K562 (cell line): ENCODE measurements at regions not wholly inside any gene's neighbourhood (a gene's known extent, or its start where the extent isn't known, plus 50 kb on each side); places are given as distances from the start of the nearest gene placed in this dataset.

Experiments used
- ATAC-seq: fragments of 200-7000 bp; cut with Tn5 transposase; 3 replicates; pipeline ENCODE4 v1.9.1; 2020; ENCODE audit warnings: moderate library complexity
- BruUV-seq: library from RNA; stranded (reverse); fragments of 400-500 nt; replicated peaks from 2 replicates; lab custom pipeline; 2021; lab: Mats Ljungman, UMichigan
- CTCF ChIA-PET: fragments of 300-600 bp; formaldehyde crosslinking; extraction: SDS; loops from one replicate; lab custom pipeline; 2021; ENCODE audit warnings: low intra/inter-chr PET ratio; lab: Yijun Ruan, JAX
- POLR2A ChIA-PET: fragments of 300-600, 350-650 bp; sonication (Branson Sonifier 250); formaldehyde crosslinking; extraction: SDS; loops from one replicate; lab custom pipeline; 2021; ENCODE audit warnings: antibody characterized with exemption, inconsistent platforms; lab: Yijun Ruan, JAX
- DNase-seq, 4 experiments: peaks; one replicate each; pipeline versions ENCODE4 v3.0.0 to v3.0.0-alpha.2; 2011 to 2018; ENCODE audit warnings: low spot score in 3 of 4, mixed read lengths in 3 of 4; ENCODE audit errors: extremely low read depth in 1 of 4
- FAIRE-seq: peaks from 2 replicates; lab custom pipeline; 2011; peaks lifted over from hg19 to GRCh38; lab: Jason Lieb, UNC
- H2AFZ ChIP-seq: 2 replicates; pipeline ENCODE4 v1.6.0; 2011; ENCODE audit warnings: low read depth, low read length, control low read depth, inconsistent platforms
- H3K27ac ChIP-seq: fragments of 200-600 bp; 3 replicates; pipeline ENCODE4 v1.8.0; 2011; ENCODE audit warnings: low read depth, mild to moderate bottlenecking, control low read depth, inconsistent platforms, low read length, moderate library complexity, mixed read lengths; ENCODE audit errors: extremely low read depth
- H3K27me3 ChIP-seq, 2 experiments: fragments of 300-600 bp in 1 of 2; 2 replicates in 1 of 2; 3 replicates in 1 of 2; pipeline versions ENCODE4 v1.6.0 to v1.8.0; 2011; ENCODE audit warnings: inconsistent platforms in 2 of 2, low read length in 2 of 2, mild to moderate bottlenecking in 1 of 2, mixed read lengths in 1 of 2, moderate library complexity in 1 of 2; ENCODE audit not compliant: control insufficient read depth in 2 of 2, insufficient read depth in 2 of 2
- H3K36me3 ChIP-seq: fragments of 300-600 bp; 3 replicates; pipeline ENCODE4 v1.8.0; 2011; ENCODE audit warnings: mild to moderate bottlenecking, low read length, inconsistent platforms; ENCODE audit not compliant: control insufficient read depth, insufficient read depth
- H3K4me1 ChIP-seq, 2 experiments: fragments of 200-600 bp in 1 of 2; replicated peaks in 1 of 2; 2 replicates in 1 of 2; 3 replicates in 1 of 2; pipeline versions ENCODE4 v1.5.1 to v1.8.0; 2011; ENCODE audit warnings: inconsistent platforms in 2 of 2, low read length in 2 of 2, mild to moderate bottlenecking in 1 of 2, mixed read lengths in 1 of 2, moderate library complexity in 1 of 2; ENCODE audit not compliant: control insufficient read depth in 2 of 2, insufficient read depth in 2 of 2
- H3K4me2 ChIP-seq: 2 replicates; pipeline ENCODE4 v1.6.1; 2011; ENCODE audit warnings: low read length, control low read depth, inconsistent platforms, mixed read lengths; ENCODE audit not compliant: insufficient read depth
- H3K4me3 ChIP-seq: fragments of 200-600 bp; sonication (generic), shearing (Covaris generic); 2 replicates; pipeline ENCODE4 v1.5.1; 2016; ENCODE audit warnings: control low read depth, inconsistent platforms
- H3K79me2 ChIP-seq: fragments of 200-600 bp; 3 replicates; pipeline ENCODE4 v1.8.0; 2011; ENCODE audit warnings: low read length, inconsistent platforms; ENCODE audit not compliant: control insufficient read depth, insufficient read depth
- H3K9ac ChIP-seq, 2 experiments: 2 replicates each; pipeline versions ENCODE4 v1.6.0 to v1.6.1; 2011; ENCODE audit warnings: low read depth in 2 of 2, low read length in 2 of 2, control low read depth in 1 of 2, inconsistent platforms in 1 of 2, mild to moderate bottlenecking in 1 of 2, mixed read lengths in 1 of 2; ENCODE audit not compliant: insufficient read depth in 1 of 2
- H3K9me1 ChIP-seq: one replicate; pipeline ENCODE4 v1.6.0; 2011; ENCODE audit warnings: inconsistent platforms, mild to moderate bottlenecking, low read length, moderate library complexity; ENCODE audit not compliant: control insufficient read depth, insufficient read depth
- H3K9me3 ChIP-seq: replicated peaks from 2 replicates; pipeline ENCODE4 v1.5.1; 2011; ENCODE audit warnings: low read depth, low read length, inconsistent platforms; ENCODE audit not compliant: control insufficient read depth, insufficient read depth
- H4K20me1 ChIP-seq: replicated peaks from 2 replicates; pipeline ENCODE4 v1.6.1; 2011; ENCODE audit warnings: low read length, inconsistent platforms, mixed read lengths; ENCODE audit not compliant: control insufficient read depth, insufficient read depth
- BRF1 ChIP-seq: IDR thresholded peaks from 3 replicates; pipeline ENCODE4 v1.6.1; 2011; ENCODE audit warnings: borderline replicate concordance, mild to moderate bottlenecking; ENCODE audit not compliant: insufficient read length; ENCODE audit errors: extremely low read depth
- CXXC5 ChIP-seq: fragments of 250-450 bp; sonication (Bioruptor Pico); IDR thresholded peaks from 2 replicates; pipeline ENCODE4 v1.8.0; 2022; ENCODE audit warnings: inconsistent platforms, mild to moderate bottlenecking, moderate library complexity
- DIDO1 ChIP-seq: fragments of 450-650 bp; IDR thresholded peaks from 2 replicates; pipeline ENCODE4 v1.6.1; 2016; ENCODE audit warnings: low read depth, missing biosample characterization, missing genetic modification characterization
- DPF2 ChIP-seq: fragments of 450-650 bp; IDR thresholded peaks from 2 replicates; pipeline ENCODE4 v1.6.1; 2016
- FOXP1 ChIP-seq: sonication (generic); formaldehyde crosslinking; IDR thresholded peaks from 2 replicates; pipeline ENCODE4 v1.8.0; 2022; ENCODE audit warnings: mild to moderate bottlenecking, missing genetic modification reagents
- HNRNPH1 ChIP-seq: fragments of 200-400 bp; formaldehyde crosslinking; optimal IDR thresholded peaks from 2 replicates; pipeline ENCODE3; 2017; ENCODE audit warnings: low read depth, mild to moderate bottlenecking, low read length, moderate library complexity
- MCM7 ChIP-seq, 2 experiments: fragments of 450-650 bp; IDR thresholded peaks; 2 replicates each; pipeline ENCODE4 v1.6.1; 2016 to 2018
- NR2C2 ChIP-seq, 2 experiments: fragments of 200-800 bp in 1 of 2; sonication (Bioruptor generic) in 1 of 2; sonication (generic) in 1 of 2; formaldehyde crosslinking in 1 of 2; IDR thresholded peaks; 2 replicates each; pipeline versions ENCODE4 v1.6.1 to v1.8.0; 2016 to 2022; ENCODE audit warnings: mild to moderate bottlenecking in 1 of 2, missing compliant biosample characterization in 1 of 2, missing genetic modification characterization in 1 of 2, missing genetic modification reagents in 1 of 2
- PCBP1 ChIP-seq: fragments of 200-400 bp; formaldehyde crosslinking; IDR thresholded peaks from 2 replicates; pipeline ENCODE4 v1.6.1; 2018; ENCODE audit warnings: mild to moderate bottlenecking, low read depth, low read length; ENCODE audit not compliant: poor library complexity, severe bottlenecking
- TCF7 ChIP-seq: sonication (generic); IDR thresholded peaks from 2 replicates; pipeline ENCODE4 v1.6.1; 2016; ENCODE audit warnings: antibody characterized with exemption, borderline replicate concordance
- UBTF ChIP-seq, 2 experiments: IDR thresholded peaks; 2 replicates each; pipeline ENCODE4 v1.6.1; 2012; ENCODE audit warnings: improper control_type of control experiment in 2 of 2, low read depth in 2 of 2, low read length in 2 of 2, borderline replicate concordance in 1 of 2
- ZBTB2 ChIP-seq: fragments of 450-650 bp; IDR thresholded peaks from 2 replicates; pipeline ENCODE4 v1.6.1; 2016; ENCODE audit warnings: antibody characterized with exemption
- WGBS: fragments of 100-300 bp; shearing (Covaris generic); methylation state at CpG from one replicate; pipeline ENCODE4 v1.1.6; 2016; ENCODE audit warnings: low coverage, mixed read lengths; ENCODE audit not compliant: insufficient coverage; ENCODE audit errors: missing lambda C conversion rate; 5-methylcytosine and 5-hydroxymethylcytosine counted together
- in situ Hi-C: fragments of 300-500 bp; cut with MboI; formaldehyde crosslinking; loops from 4 replicates; pipeline ENCODE4 v1.15.0; 2018; ENCODE audit warnings: inconsistent platforms, mixed read lengths
- intact Hi-C: fragments of 100-400 bp; cut with micrococcal nuclease; formaldehyde crosslinking; loops from 2 replicates; pipeline ENCODE4 v1.14.2; 2022

- Histone ChIP-seq H3K4me1 (peaks cover 0 to 3% of the 10 kb centered on the region in 2 experiments; a peak in 1 of 5 replicates), H3K9me3 (peaks cover 2% of the 10 kb centered on the region), H2AFZ (no peak overlapping the region), H3K27me3 (no peaks in the 10 kb centered on the region), H3K9ac (no peak overlapping the region), H3K4me2 (no peak overlapping the region), H3K9me1 (no peaks in the 10 kb centered on the region), H3K36me3 (0 out of 3 replicates have a peak, but pooled peaks cover 3% of the 10 kb centered on the region), H3K79me2 (peaks cover 7% of the 10 kb centered on the region), H4K20me1 (no peaks in the 10 kb centered on the region), H3K27ac (no peak overlapping the region), H3K4me3 (no peak overlapping the region)
- no peak for ATAC-seq
- DNase-seq = no peak
- TF ChIP-seq CXXC5 (CRISPR knock-in tag) = no peak
- no peak for TF ChIP-seq UBTF (IDR thresholded peaks at IDR 0.05; ENCODE audit: borderline replicate concordance in 1 of 2, low read depth in 2 of 2, low read length in 2 of 2)
- TF ChIP-seq TCF7 = no peak
- no peak for TF ChIP-seq FOXP1 (CRISPR knock-in tag)
- no peak for TF ChIP-seq MCM7 (IDR thresholded peaks at IDR 0.05)
- TF ChIP-seq DIDO1 = no peak
- no peak for TF ChIP-seq HNRNPH1
- no peak for TF ChIP-seq PCBP1
- no peak for TF ChIP-seq ZBTB2
- no peak for TF ChIP-seq BRF1
- no peak for TF ChIP-seq DPF2
- no peak for TF ChIP-seq NR2C2 (CRISPR knock-in tag; IDR thresholded peaks at IDR 0.05)
- TF ChIP-seq NR2C2 (tag; IDR thresholded peaks at IDR 0.05) = no peak
- 77% methylated on average over 2 of the region's 2 CpGs for WGBS
- BruUV-seq = no TSS peak
- in situ Hi-C loops = no loop called here
- FAIRE-seq = no peak
- intact Hi-C loops = loop anchor here (10.0 kb wide), 1 partner anchor 220 kb away; the partner anchor contains the start of gene SAMD5
- POLR2A ChIA-PET = interaction anchor here (1.4 kb wide), 1 partner anchor 12 kb away, joined by 4 read pairs; no protein-coding TSS in a partner anchor
- CTCF ChIA-PET = no interaction called here
These were observed 216.0 kb downstream of the SAMD5 start for GRCh38 chr6:147724454-147724853.
